DMS53 treated with DMSO at 0.1 percent for 48 hours (cell line): ENCODE measurements at regions not wholly inside any gene's neighbourhood (a gene's known extent, or its start where the extent isn't known, plus 50 kb on each side); places are given as distances from the start of the nearest gene placed in this dataset.

Experiments used
- DNase-seq: peaks from one replicate; lab custom pipeline; 2025; ENCODE audit not compliant: unreplicated experiment; lab: John Stamatoyannopoulos, UW

DNA sequence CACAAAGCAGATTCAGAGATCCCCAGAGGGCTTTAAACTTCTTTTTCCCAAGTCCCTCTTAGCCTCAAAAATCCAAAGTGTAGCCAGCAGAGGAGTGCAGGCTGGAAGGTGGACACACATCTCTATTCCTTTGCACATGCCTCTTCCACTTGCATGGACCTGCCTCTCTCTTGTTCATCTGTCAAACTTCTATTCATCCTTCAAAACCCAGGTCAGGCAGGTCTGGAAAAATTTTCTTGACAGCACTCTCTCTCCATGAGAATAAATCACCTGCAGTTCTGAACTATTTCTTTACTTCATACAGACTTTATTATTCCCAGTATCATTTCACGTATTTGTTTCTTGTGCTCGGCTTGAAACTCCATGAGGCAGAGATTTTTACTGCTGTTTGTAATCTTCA lies 127.5 kb downstream of the SS18 start:
- DNase-seq, result no peak

DNA sequence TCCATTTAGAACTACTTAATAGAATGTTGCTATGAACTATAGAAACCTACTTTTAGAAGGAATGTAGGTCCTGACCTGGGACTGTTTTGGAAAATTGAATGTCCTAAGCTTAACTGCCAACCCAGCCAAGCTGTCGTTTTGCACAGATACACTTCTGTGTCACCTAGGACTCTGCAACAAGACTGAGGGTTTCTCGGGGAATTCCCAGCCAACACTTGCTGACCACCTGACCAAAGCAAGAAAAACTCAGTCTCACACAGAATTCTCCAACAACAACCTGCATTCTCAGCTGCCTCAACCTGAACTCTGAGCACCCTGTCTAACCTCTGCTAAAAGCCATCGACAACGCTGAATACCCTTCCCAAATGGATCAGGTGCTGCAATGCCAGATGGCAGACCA lies 128.2 kb downstream of the SS18 start:
- no peak for DNase-seq

DNA sequence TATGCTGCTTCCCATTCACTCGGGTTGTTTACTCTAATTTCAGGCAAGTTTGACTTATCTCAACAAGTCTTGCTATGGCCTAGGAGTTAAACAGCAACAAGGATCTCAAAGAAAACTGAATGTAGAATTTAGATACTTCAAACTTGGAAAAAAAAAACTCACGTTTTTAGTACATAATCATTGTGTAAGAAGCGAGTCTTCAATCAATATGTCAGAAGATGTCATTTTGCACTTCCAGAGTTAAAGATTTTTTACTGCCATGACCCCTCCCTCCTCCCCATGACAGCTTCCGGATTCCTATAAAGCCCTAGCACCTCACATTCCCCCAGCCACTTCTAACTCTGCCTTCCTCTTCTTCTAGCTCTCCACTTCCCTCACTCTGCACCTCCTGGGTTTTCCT lies 133.4 kb downstream of the SS18 start:
- no peak for DNase-seq

- DNase-seq, result no peak
Measured at GRCh38 chr18:25953111-25953510, 137.3 kb downstream of the SS18 start.

DNA sequence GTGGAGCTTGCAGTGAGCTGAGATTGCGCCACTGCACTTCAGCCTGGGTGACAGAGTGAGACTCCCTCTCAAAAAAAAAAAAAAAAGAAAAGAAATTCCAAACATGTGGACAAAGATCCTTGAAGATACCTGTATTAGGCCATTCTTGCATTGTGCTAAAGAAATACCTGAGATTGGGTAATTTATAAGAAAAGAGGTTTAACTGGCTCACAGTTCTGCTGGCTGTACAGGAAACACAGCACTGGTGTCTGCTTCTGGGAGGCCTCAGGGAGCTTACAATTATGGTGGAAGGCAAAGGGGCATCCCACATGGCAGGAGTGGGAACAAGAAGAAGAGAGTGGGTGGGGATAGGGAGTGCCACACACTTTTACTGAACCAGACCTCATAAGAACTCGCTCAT lies 140.1 kb downstream of the SS18 start:
- no peak for DNase-seq

DNA sequence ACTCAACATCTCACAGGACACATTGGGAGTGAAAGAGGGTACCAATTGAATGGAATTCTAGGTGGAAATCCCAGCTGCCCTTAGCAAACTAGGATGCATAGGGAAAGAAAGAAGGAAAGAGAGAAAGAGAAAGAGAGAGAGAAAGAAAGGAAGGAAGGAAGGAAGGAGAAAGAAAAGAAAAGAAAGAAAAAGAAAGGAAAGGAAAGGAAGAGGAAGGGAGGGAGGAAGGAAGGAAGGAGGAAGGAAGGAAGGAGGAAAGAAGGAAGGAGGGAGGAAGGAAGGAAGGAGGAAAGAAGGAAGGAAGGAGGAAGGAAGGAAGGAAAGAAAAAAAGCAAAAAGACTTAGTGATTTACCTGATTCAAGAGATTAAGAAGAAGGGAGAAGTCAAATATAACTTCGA lies 143.9 kb downstream of the SS18 start:
- no peak for DNase-seq

DNA sequence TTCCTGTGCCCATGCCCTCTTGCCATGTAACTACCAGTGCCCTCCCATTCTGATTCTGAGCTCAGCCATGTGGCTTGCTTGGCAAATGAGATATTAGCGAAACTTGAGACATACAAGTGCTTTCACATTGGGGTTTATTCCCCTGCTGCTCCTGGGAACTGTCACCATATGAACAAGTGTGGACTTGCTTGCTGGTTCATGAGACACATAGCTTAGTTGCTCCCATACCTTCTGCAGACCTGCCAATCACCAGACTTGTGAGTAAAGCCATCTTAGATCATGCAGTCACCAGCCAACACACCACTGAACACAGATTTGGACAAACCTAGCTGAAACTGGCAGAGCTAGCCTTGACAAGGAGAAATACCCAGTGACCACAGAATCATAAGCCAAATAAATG lies 155.1 kb downstream of the SS18 start:
- DNase-seq, result no peak

- DNase-seq, result no peak
Measured at GRCh38 chr18:25931126-25931525, 159.3 kb downstream of the SS18 start.

- DNase-seq, result no peak
Measured at GRCh38 chr18:25929787-25930186, 160.6 kb downstream of the SS18 start.

DNA sequence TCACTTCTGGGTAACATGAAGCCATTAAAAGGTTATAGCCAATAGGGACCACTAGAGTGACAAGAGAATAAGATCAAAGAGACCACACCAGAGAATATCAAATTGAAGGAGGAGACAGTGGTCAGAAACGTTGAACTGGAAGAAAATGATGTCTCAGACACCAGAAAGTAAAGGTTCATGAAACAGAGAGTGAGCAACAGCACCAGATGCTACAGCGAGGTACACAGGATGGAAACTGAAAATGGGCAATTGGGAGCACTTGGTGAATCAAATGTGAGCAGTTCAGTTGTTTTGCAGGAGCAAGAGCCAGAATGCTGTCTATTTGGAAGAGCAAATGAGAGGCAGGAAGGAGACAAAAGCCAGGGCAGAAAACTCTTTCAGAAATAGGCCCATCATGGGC lies 162.6 kb downstream of the SS18 start:
- no peak for DNase-seq

GRCh38 chr18:25923193-25923592 lies 167.2 kb downstream of the SS18 start:
- DNase-seq, result no peak

GRCh38 chr18:25921677-25922421 lies 168.6 kb downstream of the SS18 start:
- peak; percentile 31 for DNase-seq

- no peak for DNase-seq
Measured at GRCh38 chr18:25915907-25916306, 174.5 kb downstream of the SS18 start.

GRCh38 chr18:25898965-25899364 lies 191.4 kb downstream of the SS18 start:
- DNase-seq, result no peak

DNA sequence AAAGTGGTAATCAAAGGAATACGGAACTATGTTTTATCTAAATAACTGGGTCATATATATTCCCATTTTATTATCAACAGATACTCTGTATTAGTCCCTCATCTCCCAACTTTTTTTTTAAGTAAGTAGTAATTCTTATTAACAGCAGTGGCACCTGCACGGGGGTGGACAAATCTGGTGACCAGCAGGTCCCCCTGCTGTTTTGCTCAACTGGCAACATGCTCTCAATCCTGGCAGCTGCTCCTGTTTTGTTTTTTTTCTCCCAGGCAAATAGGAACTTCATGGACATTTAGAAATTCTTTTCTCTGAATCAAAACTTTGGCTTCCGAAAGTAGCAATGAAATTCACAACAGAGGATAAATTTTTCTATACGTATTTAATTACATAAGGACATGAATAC lies 193.5 kb downstream of the SS18 start:
- no peak for DNase-seq

DNA sequence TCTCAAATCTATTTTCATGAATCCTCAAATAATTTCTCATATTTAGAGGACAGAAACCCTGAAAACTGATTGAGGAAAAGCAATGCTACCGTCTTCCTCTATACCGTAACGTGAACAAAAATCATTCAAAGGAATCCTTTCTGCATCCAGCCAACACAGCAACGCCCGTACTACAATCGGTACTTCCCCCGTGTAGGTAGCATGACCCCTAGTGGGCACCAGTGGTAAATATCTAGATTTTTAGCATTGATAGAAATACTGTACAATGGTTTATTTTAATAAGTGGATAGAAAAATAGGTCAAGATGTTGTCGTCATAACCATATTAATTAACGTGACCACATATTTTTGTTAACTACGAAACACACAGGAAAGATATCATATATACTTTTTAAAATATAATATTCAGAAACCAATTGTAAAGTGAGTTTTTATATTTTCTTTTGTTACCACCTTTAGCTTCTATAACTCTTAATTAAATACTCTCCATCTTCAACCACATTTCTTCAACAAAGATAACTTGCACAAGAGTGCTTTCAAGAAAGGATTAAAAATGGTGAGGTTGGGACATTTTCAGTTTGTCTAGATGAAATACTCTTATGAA lies 194.1 kb downstream of the SS18 start:
- peak; percentile 24 for DNase-seq

GRCh38 chr18:25895518-25895917 lies 194.9 kb downstream of the SS18 start:
- DNase-seq, result no peak

- DNase-seq, result no peak
Measured at GRCh38 chr18:25886283-25886682, 204.1 kb downstream of the SS18 start.

- peak; percentile 70 for DNase-seq
Measured at GRCh38 chr18:25883091-25883490, 207.3 kb downstream of the SS18 start.

- DNase-seq, result no peak
Measured at GRCh38 chr18:25881149-25881548, 209.3 kb downstream of the SS18 start.

- DNase-seq, result no peak
Measured at GRCh38 chr18:25880441-25880840, 210.0 kb downstream of the SS18 start.

GRCh38 chr18:25876330-25876948 lies 214.0 kb downstream of the SS18 start:
- peak; percentile 30 for DNase-seq
